HUES6 (cell line): ENCODE measurements at regions not wholly inside any gene's neighbourhood (a gene's known extent, or its start where the extent isn't known, plus 50 kb on each side); places are given as distances from the start of the nearest gene placed in this dataset.
A peak's percentile ranks its signal among the peaks of the same experiment; 100 is the strongest.

Experiments
- H3K27ac ChIP-seq: 2 replicates; pipeline ENCODE4 v1.7.0; 2013; ENCODE audit warnings: low read depth, mild to moderate bottlenecking, low read length, inconsistent platforms
- H3K27me3 ChIP-seq: 2 replicates; pipeline ENCODE4 v1.6.1; 2013; ENCODE audit warnings: low read length; ENCODE audit not compliant: control insufficient read depth, insufficient read depth
- H3K36me3 ChIP-seq: 2 replicates; pipeline ENCODE4 v1.6.1; 2013; ENCODE audit warnings: low read length; ENCODE audit not compliant: control insufficient read depth, insufficient read depth
- H3K4me1 ChIP-seq: 2 replicates; pipeline ENCODE4 v1.6.1; 2013; ENCODE audit warnings: low read length; ENCODE audit not compliant: control insufficient read depth, insufficient read depth
- H3K4me3 ChIP-seq: 2 replicates; pipeline ENCODE4 v1.5.1; 2013; ENCODE audit warnings: low read depth, low read length
- H3K9ac ChIP-seq: one replicate; pipeline ENCODE4 v1.6.1; 2013; ENCODE audit warnings: mild to moderate bottlenecking, low read length
- H3K9me3 ChIP-seq: 2 replicates; pipeline ENCODE4 v1.6.1; 2013; ENCODE audit warnings: low read depth, low read length; ENCODE audit not compliant: control insufficient read depth, insufficient read depth

GRCh38 chr18:78810706-78811105 lies 168.9 kb upstream of the SALL3 start:
- Histone ChIP-seq H3K9ac (no peak overlapping the region), H3K36me3 (no peaks in the 10 kb centered on the region), H3K27me3 (no peaks in the 10 kb centered on the region), H3K27ac (no peak overlapping the region), H3K9me3 (peaks cover 7% of the 10 kb centered on the region; the same call in 1 of the 2 replicates), H3K4me1 (peaks cover 29% of the 10 kb centered on the region), H3K4me3 (no peak overlapping the region)

DNA sequence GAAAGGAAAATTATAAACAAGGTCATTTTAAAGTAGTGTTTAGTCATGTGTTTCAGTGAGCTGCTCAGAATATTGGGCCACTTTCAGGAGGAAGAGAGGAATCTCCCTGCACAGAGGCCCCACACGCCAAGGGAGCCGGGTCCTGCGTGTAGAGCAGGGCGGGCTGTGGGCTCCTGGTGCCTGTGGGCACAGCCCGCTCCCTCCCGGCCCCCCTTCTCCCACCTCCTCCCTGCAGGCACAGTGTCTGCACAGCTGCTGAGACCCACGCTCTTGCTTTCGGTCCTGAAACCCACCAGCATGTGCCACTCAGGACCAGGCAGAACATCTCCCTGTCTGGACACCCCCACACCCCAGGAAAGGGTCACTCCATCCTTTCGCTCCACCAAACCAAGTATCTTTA lies 167.6 kb upstream of the SALL3 start:
- Histone ChIP-seq H3K27me3 (no peaks in the 10 kb centered on the region), H3K9ac (no peak overlapping the region), H3K4me3 (no peak overlapping the region), H3K27ac (no peak overlapping the region), H3K36me3 (no peaks in the 10 kb centered on the region), H3K9me3 (peaks cover 7% of the 10 kb centered on the region; the same call in 1 of the 2 replicates), H3K4me1 (peaks cover 29% of the 10 kb centered on the region)

DNA sequence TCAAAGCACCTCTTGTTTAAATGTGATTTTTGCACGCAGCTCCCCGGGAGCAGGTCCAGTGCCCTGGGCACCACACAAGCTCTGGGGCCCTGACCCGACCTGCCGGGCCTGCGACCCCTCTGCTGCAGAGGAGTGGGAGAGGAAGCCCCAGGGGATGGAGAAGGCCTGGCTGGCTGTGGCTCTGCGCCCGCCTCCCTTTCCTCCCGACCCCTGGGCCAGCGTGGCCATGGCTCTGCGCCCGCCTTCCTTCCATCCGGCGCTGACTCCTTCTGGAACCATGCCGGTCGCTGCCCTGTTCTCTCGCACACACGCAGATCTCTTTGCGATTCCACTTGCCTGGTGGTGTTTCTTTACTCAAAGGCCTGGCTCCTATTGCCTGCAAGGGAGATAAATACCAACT lies 166.5 kb upstream of the SALL3 start:
- Histone ChIP-seq H3K36me3 (no peaks in the 10 kb centered on the region), H3K9ac (peak overlapping the region; percentile 55), H3K4me1 (peaks cover 29% of the 10 kb centered on the region), H3K27me3 (no peaks in the 10 kb centered on the region), H3K27ac (no peak overlapping the region), H3K9me3 (peaks cover 7% of the 10 kb centered on the region; the same call in 1 of the 2 replicates), H3K4me3 (no peak overlapping the region)

DNA sequence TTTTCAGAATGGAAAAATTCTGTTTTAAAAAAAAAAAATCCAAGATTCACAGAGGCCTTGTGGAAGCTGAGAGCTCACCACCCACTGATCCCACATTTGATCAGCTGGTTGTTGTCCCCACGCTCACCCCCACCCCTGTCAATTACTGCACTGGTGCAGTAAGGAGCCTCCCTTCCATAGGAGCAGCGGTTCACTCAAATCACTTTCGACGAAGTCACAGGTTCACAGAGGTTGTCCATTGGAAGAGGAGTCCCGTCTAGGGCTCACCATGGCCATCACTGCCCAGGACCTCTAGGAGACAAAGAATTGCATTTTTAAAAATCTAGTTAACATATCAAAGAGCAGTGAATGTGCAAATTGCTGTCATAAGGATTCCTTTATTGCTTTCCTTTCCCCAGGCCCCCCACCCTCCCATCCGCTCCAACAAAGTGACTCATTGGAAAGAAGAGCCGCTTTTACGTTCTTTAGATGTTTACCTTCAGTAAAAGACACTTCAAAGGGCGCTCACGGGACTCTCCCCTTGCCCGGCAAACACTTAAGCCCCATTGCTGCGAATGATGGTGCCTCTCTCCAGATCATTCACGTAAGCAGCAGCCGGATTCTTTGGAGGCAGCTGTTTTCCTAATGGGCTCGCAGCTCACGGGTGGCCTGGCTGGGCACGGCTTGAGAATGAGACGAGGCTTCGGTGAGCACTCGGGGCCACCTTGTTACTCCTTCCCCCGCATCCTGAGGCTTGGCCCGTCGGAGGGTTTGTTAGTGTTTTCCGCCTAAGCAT lies 165.5 kb upstream of the SALL3 start:
- Histone ChIP-seq H3K27me3 (no peaks in the 10 kb centered on the region), H3K4me3 (peak overlapping the region; percentile 44; the same call in 1 of the 2 replicates), H3K4me1 (peaks cover 29% of the 10 kb centered on the region), H3K36me3 (no peaks in the 10 kb centered on the region), H3K27ac (peak overlapping the region; percentile 42; the same call in 1 of the 2 replicates), H3K9ac (peak overlapping the region; percentile 68), H3K9me3 (peaks cover 7% of the 10 kb centered on the region; the same call in 1 of the 2 replicates)

DNA sequence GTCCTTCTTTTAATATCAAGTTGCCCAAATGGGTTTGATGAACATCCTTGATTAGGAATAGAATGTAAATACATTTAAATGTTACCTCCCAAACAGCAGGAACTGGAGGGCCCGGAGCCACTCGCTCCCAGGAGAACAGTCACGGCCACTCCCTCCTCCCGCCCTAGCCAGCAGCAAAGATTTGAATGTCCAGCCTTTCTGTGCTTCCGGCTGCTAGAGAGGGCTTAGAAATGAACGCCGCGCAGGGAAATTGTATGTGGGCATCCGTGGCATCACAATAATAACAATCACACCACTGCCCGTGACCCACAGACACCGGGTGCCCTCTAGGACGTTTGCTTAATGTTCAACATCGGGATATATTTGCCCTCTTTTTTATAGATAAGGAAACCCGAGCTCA lies 164.9 kb upstream of the SALL3 start:
- H3K27me3 ChIP-seq: no peaks in the 10 kb centered on the region
- no peaks in the 10 kb centered on the region for H3K36me3 ChIP-seq
- peak overlapping the region; percentile 68 for H3K9ac ChIP-seq
- peaks cover 29% of the 10 kb centered on the region for H3K4me1 ChIP-seq
- H3K27ac ChIP-seq: peak overlapping the region; percentile 42; the same call in 1 of the 2 replicates
- H3K4me3 ChIP-seq: peak overlapping the region; percentile 44; the same call in 1 of the 2 replicates
- peaks cover 4% of the 10 kb centered on the region; the same call in 1 of the 2 replicates for H3K9me3 ChIP-seq

GRCh38 chr18:78816114-78816513 lies 163.5 kb upstream of the SALL3 start:
- H3K27me3 ChIP-seq: no peaks in the 10 kb centered on the region
- H3K4me3 ChIP-seq: no peak overlapping the region
- H3K36me3 ChIP-seq: no peaks in the 10 kb centered on the region
- no peak overlapping the region for H3K27ac ChIP-seq
- H3K9me3 ChIP-seq: no peaks in the 10 kb centered on the region
- H3K9ac ChIP-seq: no peak overlapping the region
- H3K4me1 ChIP-seq: peaks cover 32% of the 10 kb centered on the region

- H3K9ac ChIP-seq: no peak overlapping the region
- no peaks in the 10 kb centered on the region for H3K36me3 ChIP-seq
- no peak overlapping the region for H3K27ac ChIP-seq
- no peaks in the 10 kb centered on the region for H3K9me3 ChIP-seq
- no peak overlapping the region for H3K4me3 ChIP-seq
- peaks cover 34% of the 10 kb centered on the region for H3K4me1 ChIP-seq
- no peaks in the 10 kb centered on the region for H3K27me3 ChIP-seq
These were observed 162.7 kb upstream of the SALL3 start for GRCh38 chr18:78816916-78817315.

GRCh38 chr18:78818495-78818894 lies 161.1 kb upstream of the SALL3 start:
- H3K9me3 ChIP-seq: peaks cover 3% of the 10 kb centered on the region; the same call in 1 of the 2 replicates
- H3K4me1 ChIP-seq: peaks cover 26% of the 10 kb centered on the region
- no peak overlapping the region for H3K9ac ChIP-seq
- H3K27ac ChIP-seq: no peak overlapping the region
- H3K4me3 ChIP-seq: no peak overlapping the region
- no peaks in the 10 kb centered on the region for H3K27me3 ChIP-seq
- no peaks in the 10 kb centered on the region for H3K36me3 ChIP-seq

DNA sequence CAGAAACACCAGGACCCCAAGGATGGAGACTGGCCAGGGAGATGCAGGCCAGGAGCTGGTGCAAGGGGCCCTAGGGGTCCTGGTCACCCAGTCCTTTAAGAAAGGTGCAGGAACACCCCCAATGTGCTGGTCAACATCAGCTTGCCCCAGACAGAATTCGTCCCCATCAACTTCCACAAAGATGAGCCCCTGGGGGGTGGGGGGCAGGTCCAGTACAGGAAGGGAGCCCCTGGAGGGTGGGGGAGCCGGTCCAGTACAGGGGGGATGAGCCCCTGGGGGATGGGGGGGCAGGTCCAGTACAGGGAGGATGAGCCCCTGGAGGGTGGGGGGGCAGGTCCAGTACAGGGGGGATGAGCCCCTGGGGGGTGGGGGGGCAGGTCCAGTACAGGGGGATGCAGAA lies 160.7 kb upstream of the SALL3 start:
- no peak overlapping the region for H3K4me3 ChIP-seq
- H3K36me3 ChIP-seq: no peaks in the 10 kb centered on the region
- no peak overlapping the region for H3K9ac ChIP-seq
- peaks cover 22% of the 10 kb centered on the region for H3K4me1 ChIP-seq
- no peaks in the 10 kb centered on the region for H3K27me3 ChIP-seq
- peaks cover 3% of the 10 kb centered on the region; the same call in 1 of the 2 replicates for H3K9me3 ChIP-seq
- H3K27ac ChIP-seq: no peak overlapping the region

DNA sequence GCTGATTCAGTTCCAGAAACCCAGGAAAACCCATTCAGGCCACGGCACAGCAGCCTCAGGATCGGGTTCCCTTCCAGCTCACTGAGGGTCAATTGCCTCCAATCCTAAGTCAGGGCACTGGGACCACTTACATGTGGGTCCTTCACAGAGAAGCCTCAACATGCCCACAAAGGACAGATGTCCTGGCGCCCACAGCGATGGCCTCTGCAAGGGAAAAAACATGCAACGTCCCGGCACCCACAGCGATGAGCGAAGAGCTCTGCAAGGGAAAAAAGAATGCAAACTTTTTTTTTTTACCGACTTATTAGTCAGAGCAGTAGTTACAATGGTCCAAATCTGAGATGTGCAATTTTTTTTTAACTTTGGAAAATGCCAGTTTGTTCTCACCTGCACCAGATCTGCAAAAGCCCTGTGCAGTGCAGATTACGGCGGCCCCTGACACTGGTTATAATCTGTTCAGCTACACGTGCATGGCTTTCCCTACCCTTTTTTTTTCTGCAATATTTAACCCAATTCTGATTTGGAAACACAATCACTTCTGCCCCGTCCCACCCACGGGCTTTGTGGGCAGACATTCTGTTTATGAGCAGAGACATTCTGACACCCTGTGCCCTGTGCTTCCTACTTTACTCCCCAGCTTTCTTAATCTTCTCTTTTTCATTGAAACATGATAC lies 159.3 kb upstream of the SALL3 start:
- H3K9me3 ChIP-seq: peaks cover 3% of the 10 kb centered on the region; the same call in 1 of the 2 replicates
- H3K4me1 ChIP-seq: peaks cover 8% of the 10 kb centered on the region; the same call in 1 of the 2 replicates
- H3K4me3 ChIP-seq: no peak overlapping the region
- H3K27me3 ChIP-seq: no peaks in the 10 kb centered on the region
- H3K27ac ChIP-seq: no peak overlapping the region
- H3K36me3 ChIP-seq: no peaks in the 10 kb centered on the region
- no peak overlapping the region for H3K9ac ChIP-seq

DNA sequence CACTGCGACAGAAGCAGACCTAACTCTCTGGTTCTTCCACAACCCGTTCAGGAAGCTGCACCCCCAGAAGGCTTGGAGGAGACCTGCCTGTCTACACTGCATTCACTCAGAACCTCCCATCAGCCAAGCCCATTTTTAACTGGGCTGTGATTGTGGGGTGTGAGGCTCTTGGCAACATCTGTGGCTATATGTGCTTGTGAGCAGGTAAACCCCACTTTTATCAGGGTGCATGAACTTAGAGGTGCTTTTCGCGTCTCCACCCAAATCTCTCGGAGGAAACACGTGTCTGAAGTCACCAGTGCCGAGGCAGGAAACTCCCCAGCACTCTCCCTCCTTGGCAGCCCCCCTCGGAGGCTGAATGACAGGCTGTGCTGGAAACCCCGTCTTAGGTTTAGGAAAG lies 158.2 kb upstream of the SALL3 start:
- H3K4me3 ChIP-seq: no peak overlapping the region
- no peak overlapping the region for H3K9ac ChIP-seq
- no peaks in the 10 kb centered on the region for H3K36me3 ChIP-seq
- H3K27ac ChIP-seq: no peak overlapping the region
- peaks cover 5% of the 10 kb centered on the region; the same call in 1 of the 2 replicates for H3K4me1 ChIP-seq
- H3K27me3 ChIP-seq: no peaks in the 10 kb centered on the region
- peaks cover 3% of the 10 kb centered on the region; the same call in 1 of the 2 replicates for H3K9me3 ChIP-seq
